ENCODE measurements at regions not wholly inside any gene's neighbourhood (a gene's known extent, or its start where the extent isn't known, plus 50 kb on each side); places are given as distances from the start of the nearest gene placed in this dataset.
"Not testable (repeated sequence)": the region's sequence is repeated elsewhere in the genome, so short reads cannot be mapped to it uniquely, and the experiment has no call there.

DNA sequence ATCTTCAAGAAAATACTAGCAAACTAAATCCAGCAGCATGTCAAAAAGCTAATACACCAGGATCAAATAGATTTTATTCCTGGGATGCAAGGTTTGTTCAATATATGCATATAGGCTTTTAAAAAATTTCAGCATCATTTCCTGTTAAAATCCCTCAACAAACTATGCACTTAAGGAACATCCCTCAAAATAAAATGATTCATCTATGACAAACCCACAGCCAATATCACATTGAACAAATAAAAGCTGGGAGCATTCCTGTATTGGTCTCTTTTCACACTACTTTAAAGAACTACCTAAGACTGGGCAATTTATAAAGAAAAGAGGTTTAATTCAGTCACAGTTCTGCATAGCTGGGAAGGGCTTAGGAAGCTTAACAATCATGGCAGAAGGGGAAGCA lies 726.7 kb downstream of the GRXCR1 start:
- no peak for DNase-seq (ENCODE audit: low spot score)

DNA sequence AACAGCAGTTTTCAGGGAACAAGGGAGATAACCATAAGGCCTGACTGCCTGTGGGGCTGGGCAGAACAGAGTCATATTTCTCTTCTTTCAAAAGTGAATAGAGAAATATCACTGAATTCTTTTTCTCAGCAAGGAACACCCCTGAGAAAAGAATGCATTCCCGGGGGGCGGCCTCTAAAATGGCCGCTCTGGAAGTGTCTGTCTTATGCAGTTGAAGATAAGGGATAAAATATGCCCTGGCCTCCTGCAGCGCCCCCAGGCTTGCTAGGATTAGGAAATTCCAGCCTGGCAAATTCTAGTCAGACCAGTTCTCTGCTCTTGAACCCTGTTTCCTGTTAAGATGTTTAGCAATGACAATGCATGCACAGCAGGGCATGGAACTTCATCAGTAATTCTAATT lies 745.4 kb downstream of the GRXCR1 start:
- DNase-seq (ENCODE audit: low spot score): not testable (repeated sequence)

DNA sequence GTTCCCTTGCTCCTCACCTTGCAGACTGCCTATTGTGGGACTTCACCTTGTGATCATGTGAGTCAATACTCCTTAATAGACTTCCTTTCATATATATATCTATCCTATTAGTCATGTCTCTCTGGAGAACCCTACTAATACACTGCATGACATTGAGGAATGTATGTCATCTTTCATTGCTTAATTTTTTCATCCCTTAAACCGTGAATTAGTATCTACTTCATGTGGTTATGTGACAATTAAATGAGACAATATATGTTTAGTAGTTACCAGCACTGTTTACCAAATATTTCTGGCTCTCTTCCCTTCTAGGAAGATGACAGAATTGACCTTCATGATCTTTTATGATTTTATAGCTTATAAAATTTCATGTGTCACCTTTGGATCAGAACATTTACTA lies 759.5 kb downstream of the GRXCR1 start:
- DNase-seq (ENCODE audit: low spot score): no peak

DNA sequence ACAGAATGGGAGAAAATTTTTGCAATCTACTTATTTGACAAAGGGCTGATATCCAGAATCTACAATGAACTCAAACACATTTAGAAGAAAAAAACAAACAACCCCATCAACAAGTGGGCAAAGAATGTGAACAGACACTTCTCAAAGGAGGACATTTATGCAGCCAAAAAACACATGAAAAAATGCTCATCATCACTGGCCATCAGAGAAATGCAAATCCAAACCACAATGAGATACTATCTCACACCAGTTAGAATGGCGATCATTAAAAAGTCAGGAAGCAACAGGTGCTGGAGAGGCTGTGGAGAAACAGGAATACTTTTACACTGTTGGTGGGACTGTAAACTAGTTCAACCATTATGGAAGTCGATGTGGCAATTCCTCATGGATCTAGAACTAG lies 767.0 kb downstream of the GRXCR1 start:
- DNase-seq (ENCODE audit: low spot score): not testable (repeated sequence)

DNA sequence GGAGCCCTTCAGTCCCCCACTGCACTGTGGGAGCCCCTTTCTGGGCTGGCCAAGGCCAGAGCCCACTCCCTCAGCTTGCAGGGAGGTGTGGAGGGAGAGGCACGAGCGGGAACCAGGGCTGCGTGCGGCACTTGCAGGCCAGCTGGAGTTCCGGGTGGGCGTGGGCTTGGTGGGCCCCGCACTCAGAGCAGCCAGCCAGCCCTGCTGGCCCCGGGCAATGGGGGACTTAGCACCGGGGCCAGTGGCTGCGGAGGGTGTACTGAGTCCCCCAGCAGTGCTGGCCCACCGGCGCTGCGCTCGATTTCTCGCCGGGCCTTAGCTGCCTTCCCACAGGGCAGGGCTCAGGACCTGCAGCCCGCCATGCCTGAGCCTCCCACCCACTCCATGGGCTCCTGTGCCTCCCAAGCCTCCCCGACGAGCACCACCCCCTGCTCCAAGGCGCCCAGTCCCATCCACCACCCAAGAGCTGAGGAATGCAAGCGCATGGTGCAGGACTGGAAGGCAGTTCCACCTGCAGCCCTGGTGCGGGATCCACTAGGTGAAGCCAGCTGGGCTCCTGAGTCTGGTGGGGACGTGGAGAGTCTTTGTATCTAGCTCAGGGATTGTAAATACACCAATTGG lies 776.2 kb downstream of the KCTD8 start:
- not testable (repeated sequence) for DNase-seq (ENCODE audit: low spot score)

DNA sequence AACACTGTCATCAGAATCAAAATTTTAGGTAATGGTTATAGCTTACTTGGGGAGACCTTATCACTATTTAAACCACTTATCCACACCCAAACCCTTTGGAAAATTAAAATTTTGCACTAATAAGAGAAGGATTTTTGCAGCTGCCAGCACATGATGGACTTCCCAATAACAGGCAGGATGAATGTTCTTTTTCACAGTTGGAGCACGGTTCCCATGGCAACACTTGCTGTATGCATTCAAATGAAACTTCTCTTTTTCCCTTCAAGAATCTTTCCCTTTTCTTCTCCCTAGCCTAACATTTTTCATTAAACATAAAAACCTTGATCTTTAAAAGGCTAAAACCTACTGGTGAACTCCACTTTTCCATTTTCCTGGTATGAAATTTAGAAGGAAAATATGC lies 768.2 kb downstream of the KCTD8 start:
- DNase-seq (ENCODE audit: low spot score): peak; percentile 58

DNA sequence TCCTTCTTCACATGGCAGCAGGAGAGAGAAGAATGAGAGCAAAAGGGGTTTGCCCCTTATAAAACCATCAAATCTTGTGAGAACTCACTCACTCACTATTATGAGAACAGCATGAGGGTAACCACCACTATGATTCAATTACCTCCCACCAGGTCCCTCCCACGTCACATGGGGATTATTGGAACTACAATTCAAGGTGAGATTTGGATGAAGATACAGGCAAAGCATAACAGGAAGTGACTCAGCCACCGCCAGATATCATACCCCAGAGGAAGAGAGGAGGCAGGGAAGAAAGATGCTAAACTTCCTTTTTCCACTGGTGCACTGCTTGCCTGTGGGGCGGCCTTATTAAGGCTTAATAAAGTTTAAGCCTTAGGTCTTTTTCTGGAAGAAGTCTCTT lies 766.1 kb downstream of the KCTD8 start:
- DNase-seq (ENCODE audit: low spot score): no peak

DNA sequence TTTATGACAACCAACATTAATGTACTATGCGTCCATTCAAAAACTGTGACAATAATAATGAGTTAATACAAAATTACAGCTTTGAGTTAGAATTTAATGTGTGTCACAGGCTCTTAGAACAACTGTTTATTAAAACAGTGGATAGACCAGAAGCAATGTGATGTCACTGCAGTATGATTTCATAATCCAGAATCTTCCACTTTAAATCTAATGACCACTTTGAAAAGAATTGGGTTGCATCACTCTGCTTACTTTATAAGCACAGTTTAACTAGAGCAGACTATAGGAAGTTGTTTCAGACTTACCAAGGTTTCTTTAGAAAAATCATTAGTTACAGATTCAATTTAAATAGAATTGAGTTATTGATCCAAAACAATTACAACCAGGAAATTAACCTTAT lies 758.5 kb downstream of the KCTD8 start:
- no peak for DNase-seq (ENCODE audit: low spot score)

DNA sequence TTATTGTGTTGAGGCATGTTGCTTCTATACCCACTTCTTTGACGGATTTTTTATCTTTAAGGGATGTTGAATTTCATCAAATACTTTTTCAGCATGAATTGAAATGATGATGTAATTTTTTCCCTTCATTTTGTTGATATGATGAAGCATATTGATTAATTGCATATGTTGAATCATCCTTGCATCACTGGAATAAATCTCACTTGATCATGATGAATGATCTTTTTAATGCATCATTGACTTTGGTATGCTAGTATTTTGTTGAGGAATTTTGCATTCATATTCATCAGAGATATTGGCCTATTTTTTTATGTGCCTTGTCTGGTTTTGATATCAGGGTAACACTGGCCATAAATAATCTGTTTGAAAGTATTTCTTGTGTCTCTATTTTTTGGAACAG lies 754.7 kb downstream of the KCTD8 start:
- no peak for DNase-seq (ENCODE audit: low spot score)

DNA sequence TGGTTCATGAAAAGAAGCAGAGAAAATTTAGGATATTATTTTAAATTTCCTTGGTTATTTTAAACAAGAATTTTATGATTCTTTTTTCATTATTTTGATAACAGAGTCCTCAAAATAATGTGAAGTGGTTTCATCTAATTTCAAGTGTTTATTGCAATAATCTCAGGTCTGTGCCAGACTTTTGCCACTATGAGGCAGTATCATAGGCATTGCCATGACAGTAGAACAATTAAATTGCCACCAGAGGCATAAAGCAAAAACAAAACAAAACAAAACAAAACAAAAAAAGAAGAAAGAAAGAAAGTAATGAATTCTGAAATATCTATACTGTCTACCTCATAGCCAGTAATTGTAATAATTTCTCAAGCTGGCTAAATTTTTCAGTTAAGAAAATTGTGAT lies 739.2 kb downstream of the KCTD8 start:
- DNase-seq (ENCODE audit: low spot score): no peak

DNA sequence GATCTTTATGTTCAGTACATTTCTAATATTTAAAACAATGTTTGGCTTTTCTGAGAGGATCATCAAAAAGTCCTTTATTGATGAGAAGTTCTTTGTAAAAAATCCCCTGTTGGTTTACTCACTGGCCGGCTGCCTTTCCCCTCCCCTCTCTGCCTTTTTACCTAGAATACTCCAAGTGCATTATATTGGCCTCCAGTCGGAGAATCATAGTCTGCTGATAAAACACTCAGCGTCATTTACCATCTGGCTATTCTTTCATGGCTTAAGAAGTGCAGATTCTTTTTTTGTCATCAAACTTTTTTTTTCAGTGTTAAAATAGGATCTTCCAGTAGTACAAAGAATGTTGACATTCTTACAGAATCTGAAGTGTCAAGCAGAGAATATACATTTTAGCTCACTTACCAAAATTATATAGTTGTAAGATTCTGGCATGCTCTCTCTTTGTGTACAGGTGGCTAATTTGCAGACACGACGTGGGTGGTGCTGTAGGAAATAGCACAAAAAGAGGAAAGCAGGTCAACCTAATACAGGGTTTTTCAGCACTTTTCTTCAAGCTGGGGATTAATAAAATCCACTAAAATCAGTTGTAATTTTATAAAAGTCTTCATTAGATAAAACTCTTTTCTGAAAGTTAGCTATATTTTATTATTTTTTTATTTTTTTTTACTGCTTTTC lies 731.8 kb downstream of the KCTD8 start:
- no peak for DNase-seq (ENCODE audit: low spot score)

DNA sequence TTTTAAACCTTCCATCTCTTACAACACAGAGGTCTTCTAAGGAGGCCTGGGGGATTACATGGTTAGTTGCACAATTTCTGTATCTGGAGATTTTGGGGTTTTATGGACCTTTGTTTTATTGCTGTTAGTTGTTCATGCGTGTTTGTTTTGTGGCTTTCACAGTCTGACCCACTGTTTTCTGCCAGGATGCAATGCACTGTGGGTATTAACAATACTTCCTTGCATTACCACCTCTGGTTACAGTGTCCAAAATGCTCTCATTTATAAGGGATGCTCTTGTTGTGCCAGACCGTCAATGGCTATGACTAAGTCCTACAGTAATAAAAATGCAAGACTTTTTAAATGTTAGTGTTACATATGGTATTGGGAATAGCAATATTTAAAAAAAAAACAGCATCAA lies 730.2 kb downstream of the KCTD8 start:
- no peak for DNase-seq (ENCODE audit: low spot score)

DNA sequence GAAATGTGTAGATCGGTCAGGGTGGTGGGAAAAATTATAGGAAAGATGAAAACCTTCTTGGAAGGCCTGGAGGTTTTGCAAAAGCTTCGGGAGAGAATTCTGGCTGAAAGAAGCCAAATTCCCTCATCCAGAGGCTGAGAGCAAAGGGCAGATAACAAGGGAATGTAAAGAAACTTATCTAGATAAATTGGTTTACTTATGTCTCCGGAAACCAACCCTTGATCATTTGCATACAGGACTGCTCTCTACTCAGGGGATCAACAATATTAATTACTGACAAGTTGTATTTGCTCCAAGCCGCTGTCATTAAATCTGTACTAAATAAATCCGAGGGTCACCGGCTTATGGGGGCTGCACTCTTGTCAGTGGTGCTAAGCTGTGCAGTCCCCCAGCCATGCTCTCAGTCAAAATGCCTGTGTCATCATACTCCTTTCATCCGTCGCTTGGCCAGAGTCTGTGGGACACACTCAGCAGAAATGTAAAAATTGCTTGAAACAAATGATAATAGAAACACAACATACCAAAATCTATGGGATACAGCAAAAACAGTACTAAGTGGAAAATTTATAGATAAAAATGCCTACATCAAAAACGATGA lies 715.7 kb downstream of the KCTD8 start:
- no peak for DNase-seq (ENCODE audit: low spot score)

DNA sequence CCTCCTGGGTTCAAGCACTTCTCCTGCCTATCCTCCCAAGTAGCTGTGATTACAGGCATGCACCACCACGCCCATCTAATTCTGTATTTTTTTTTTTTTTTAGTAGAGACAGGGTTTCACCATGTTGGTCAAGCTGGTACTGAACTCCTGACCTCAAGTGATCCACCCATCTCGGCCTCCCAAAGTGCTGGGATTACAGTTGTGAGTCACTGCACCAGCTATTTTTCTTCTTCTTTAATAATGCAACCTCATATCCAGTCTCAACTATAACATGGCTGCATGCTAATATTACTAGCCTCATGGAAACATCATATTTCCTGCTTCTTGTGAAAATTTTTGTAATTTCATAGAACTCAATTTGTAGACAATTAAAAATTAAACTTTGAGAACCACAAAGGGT lies 706.5 kb downstream of the KCTD8 start:
- DNase-seq (ENCODE audit: low spot score): no peak

DNA sequence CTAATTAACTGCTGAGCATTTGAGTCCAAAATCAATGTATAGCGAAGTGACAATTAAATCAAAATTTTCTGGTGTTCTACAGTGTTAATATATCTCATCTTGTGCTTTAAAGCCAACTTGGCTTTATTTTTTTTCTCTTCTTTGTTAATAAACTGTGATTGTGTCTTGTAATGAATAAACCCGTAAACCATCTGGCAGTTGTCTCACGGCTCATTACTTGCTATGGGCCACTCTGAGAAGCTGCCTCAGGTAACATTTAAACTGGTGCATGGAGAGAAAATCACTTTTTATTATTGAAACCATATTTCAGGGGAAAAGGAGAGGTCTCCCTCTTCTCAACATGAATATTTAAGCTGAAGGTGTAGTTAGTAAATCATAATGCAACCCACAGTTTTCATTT lies 694.0 kb downstream of the KCTD8 start:
- DNase-seq (ENCODE audit: low spot score): no peak

DNA sequence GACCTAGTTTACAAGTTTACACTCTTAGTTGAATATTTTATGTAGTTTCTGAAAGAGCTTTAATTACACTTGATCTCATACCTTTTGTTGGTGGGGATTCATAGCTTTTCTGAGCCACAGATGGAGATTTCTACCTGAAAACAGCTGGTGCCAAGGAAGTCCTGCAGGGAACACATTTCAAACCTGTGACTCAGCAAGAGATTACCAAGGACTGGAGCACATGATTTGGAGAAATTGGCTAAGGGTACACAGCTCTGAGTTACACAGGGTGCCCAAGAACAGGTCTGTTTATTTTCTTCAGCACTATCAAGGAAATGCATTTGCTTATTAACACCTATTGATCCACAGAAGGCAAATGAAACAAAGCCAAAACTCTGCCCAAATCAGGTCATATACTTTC lies 691.5 kb downstream of the KCTD8 start:
- no peak for DNase-seq (ENCODE audit: low spot score)

DNA sequence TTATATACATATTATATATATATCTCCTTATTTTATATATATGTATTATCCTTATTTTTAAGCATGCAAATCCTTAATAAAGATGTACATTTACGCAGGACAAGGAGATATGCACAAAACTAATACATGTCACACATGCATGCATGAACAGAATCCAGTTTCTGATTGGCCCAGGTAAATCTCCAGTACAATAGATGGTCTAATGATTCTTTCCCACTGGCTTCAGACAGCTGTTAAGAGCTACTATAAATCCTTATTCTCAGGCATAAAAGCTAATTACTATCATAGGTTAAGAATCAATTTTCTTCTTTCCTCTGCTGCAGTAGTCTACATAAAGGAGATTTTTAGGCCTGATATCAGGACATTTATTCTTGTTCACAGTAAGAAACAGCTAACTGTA lies 689.8 kb downstream of the KCTD8 start:
- no peak for DNase-seq (ENCODE audit: low spot score)

DNA sequence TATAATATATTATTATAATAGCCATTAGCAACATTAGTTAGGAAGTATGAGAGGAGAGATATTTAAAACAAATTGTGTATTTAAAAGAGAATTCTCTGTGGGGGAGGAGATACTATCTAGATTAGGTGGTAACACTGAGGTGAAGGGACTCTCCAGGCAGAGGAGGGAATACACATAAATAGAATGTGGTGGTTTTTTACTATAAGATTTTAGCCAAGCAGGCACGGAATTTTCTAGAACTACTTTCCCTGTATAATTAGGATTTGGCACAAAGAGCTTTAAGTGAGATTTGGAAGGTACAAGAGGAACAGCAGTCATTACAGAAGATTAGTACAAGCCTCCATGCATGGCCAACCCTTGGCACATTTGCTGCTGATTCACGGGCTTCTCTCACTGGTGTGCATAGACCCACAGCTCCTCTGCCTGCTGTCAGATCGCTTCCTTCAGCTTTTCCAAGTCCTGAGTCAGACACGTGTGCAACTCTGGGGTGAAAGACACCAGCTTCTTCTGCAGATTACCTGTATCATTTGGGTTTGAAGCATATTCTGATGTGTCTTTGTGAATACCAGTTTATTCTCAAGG lies 685.5 kb downstream of the KCTD8 start:
- peak; percentile 7 for DNase-seq (ENCODE audit: low spot score)

DNA sequence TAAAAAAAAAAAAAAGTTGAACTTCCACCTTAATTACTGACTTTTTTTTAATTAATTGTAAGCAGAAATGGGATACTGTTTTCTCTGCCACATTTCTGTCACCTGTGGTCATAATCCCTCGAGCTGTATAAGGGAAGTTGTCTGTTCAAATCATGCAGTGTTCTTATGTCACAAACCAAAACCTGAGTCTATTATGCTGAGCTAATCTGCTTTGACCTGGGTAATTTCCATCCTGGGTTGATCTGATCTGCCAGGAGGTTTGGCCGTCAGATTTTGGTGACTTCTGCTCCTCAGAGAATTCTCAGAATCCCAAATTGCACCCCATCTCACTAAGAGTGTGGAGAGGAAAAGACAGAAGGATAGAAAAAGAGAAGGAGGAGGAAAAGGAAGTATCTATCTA lies 683.1 kb downstream of the KCTD8 start:
- no peak for DNase-seq (ENCODE audit: low spot score)

DNA sequence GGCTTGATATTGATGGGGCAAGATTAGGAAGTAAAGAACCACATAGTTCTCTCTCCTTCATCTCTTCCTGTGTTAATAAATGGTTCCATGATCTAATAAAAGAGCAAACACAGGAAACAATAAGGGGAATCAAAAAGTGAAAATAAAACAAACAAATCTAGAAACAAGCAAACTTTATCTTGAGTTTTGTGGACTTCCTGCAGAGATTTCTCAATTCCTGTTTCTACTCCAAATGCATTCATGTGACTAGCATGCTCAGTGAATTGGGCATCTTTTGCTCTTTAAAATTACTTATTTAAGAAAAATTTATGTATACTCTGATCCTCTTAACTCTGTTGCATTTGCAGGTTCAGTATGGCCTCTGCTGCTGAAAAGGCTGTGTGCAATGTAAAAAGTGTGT lies 682.0 kb downstream of the KCTD8 start:
- no peak for DNase-seq (ENCODE audit: low spot score)

DNA sequence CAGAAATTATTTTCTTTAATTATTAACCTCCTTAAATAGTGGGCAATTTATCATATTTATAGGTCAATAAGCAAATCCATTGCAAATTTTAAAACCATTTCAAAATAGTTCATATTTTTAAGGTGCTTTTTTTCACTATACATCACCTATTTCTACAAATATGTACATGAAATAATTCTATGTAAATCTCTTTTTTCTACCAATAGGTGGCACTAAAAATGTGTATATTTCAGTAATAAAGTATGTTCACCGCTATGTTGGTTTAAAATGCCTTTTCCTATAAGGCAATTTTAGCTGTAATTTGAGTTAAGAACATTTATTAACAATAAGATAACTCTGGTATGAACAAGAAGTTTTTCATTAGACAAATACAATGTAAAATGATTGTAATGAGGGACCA lies 672.2 kb downstream of the KCTD8 start:
- no peak for DNase-seq (ENCODE audit: low spot score)

DNA sequence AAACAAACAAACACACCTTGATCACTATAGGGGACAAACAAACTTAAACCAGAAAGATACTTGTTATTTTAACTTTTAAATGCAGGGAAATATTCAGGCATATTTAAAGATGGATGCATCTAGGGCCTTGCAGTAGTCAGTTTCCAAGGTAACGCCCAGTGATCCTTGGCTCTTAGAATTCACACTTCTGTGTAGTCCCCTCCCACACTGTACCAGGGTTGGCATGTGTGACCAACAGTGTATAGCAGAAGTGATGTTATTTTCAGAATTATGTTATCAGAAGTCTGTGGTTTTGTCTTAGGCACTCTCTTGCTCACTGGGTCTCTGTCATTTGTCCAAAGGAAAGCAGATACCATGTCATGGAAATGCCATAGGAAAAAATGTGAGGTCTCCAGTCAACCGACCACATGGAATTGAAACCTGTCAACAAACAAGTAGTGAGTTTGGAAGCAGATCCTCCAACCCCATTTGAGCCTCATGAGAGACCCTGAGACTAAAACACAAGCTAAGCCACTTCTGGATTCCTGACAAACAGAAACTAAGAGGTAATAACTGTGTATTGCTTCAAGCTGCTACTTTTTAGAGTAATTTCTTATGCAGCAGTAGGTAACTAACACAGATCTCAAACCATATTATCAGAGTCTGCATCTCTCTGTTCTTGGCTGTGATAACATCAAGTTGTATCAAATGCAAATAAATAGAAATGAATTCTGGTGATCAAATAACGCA lies 670.3 kb downstream of the KCTD8 start:
- no peak for DNase-seq (ENCODE audit: low spot score)

DNA sequence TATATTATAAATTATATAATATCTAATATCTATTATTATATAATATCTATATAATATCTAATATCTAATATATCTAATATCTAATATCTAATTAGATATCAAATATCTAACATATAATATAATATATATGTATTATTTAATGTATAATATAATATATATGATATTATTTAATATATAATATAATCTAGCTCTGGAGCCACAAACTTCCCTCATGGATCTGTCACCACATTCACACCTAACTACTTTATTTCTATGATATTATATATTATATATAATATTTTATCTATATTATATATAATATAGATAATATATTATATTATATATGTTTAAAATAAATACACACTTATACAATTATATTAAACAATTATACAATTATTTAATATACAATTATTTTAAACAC lies 667.5 kb downstream of the KCTD8 start:
- DNase-seq (ENCODE audit: low spot score): no peak

Measured in Ammon's horn (tissue), 1 donor.